Fibroblast of the aortic adventitia (primary cell): ENCODE measurements at regions not wholly inside any gene's neighbourhood (a gene's known extent, or its start where the extent isn't known, plus 50 kb on each side); places are given as distances from the start of the nearest gene placed in this dataset.
A peak's percentile ranks its signal among the peaks of the same experiment; 100 is the strongest.

Experiments used
- DNase-seq: peaks from one replicate; pipeline ENCODE4 v3.0.0-alpha.2; 2010; ENCODE audit warnings: low read depth
- H3K4me3 ChIP-seq: 2 replicates; pipeline ENCODE4 v1.5.1; 2011; ENCODE audit warnings: low read depth, mild to moderate bottlenecking, control low read depth, low read length, moderate library complexity
- CTCF ChIP-seq: IDR thresholded peaks from 2 replicates; pipeline ENCODE4 v1.5.1; 2011; ENCODE audit warnings: mild to moderate bottlenecking, low read length, control low read depth, inconsistent platforms; ENCODE audit not compliant: insufficient read depth

- H3K4me3 ChIP-seq = no peak overlapping the region
- TF ChIP-seq CTCF = no peak
- peak; percentile 92 for DNase-seq
Observed at GRCh38 chr2:9112079-9112721, 94.4 kb upstream of the ASAP2 start.

- TF ChIP-seq CTCF = no peak
- no peak overlapping the region for H3K4me3 ChIP-seq
- no peak for DNase-seq
Observed at GRCh38 chr2:9110893-9111569, 95.6 kb upstream of the ASAP2 start.

- no peak for DNase-seq
- TF ChIP-seq CTCF = no peak
Observed at GRCh38 chr2:9110346-9110884, 96.2 kb upstream of the ASAP2 start.

GRCh38 chr2:9109871-9110270 lies 96.7 kb upstream of the ASAP2 start:
- DNase-seq = no peak
- TF ChIP-seq CTCF = no peak

More at GRCh38 chr2:9110346-9110884, 96.2 kb upstream of the ASAP2 start:
- H3K4me3 ChIP-seq = no peak overlapping the region

GRCh38 chr2:9108210-9108967 lies 98.2 kb upstream of the ASAP2 start:
- DNase-seq = no peak
- TF ChIP-seq CTCF = no peak
- H3K4me3 ChIP-seq = no peak overlapping the region

More at GRCh38 chr2:9109871-9110270, 96.7 kb upstream of the ASAP2 start:
- H3K4me3 ChIP-seq = no peak overlapping the region

GRCh38 chr2:9107168-9108025 lies 99.2 kb upstream of the ASAP2 start:
- no peak overlapping the region for H3K4me3 ChIP-seq
- TF ChIP-seq CTCF = no peak
- DNase-seq = no peak
